Endothelial cell of umbilical vein (primary cell): ENCODE measurements at regions not wholly inside any gene's neighbourhood (a gene's known extent, or its start where the extent isn't known, plus 50 kb on each side); places are given as distances from the start of the nearest gene placed in this dataset.

Source experiments
- BruUV-seq: library from RNA; stranded (reverse); fragments of 400-500 nt; replicated peaks from 2 replicates; lab custom pipeline; 2021; lab: Mats Ljungman, UMichigan
- CTCF ChIA-PET: fragments of 300-600, 350-600 bp; sonication (Branson Sonifier 250); formaldehyde crosslinking; loops from one replicate; lab custom pipeline; 2021; ENCODE audit warnings: antibody characterized with exemption, inconsistent platforms; lab: Charles Lee
- POLR2A ChIA-PET: fragments of 300-600, 350-600 bp; sonication (Branson Sonifier 250); formaldehyde crosslinking; loops from one replicate; lab custom pipeline; 2021; ENCODE audit warnings: antibody characterized with exemption, inconsistent platforms; lab: Charles Lee
- DNase-seq: peaks from one replicate; pipeline ENCODE4 v3.0.0-alpha.2; 2011; ENCODE audit warnings: low read depth, low spot score
- FAIRE-seq: peaks from 2 replicates; lab custom pipeline; 2011; peaks lifted over from hg19 to GRCh38; lab: Jason Lieb, UNC
- H2AFZ ChIP-seq: 2 replicates; pipeline ENCODE4 v1.6.0; 2012; ENCODE audit warnings: low read depth, low read length, control low read depth, inconsistent platforms
- H3K27ac ChIP-seq: 2 replicates; pipeline ENCODE4 v1.5.1; 2011; ENCODE audit warnings: low read depth, mild to moderate bottlenecking, control low read depth, low read length, moderate library complexity; ENCODE audit not compliant: insufficient read depth
- H3K27me3 ChIP-seq, 2 experiments: 2 replicates each; pipeline versions ENCODE4 v1.6.0 to v1.6.1; 2011; ENCODE audit warnings: low read length in 2 of 2, mixed read lengths in 1 of 2; ENCODE audit not compliant: control insufficient read depth in 2 of 2, insufficient read depth in 2 of 2
- H3K36me3 ChIP-seq, 2 experiments: 2 replicates in 1 of 2; 3 replicates in 1 of 2; pipeline ENCODE4 v1.5.1; 2011; ENCODE audit warnings: low read length in 2 of 2, mild to moderate bottlenecking in 1 of 2, moderate library complexity in 1 of 2; ENCODE audit not compliant: control insufficient read depth in 2 of 2, insufficient read depth in 2 of 2; ENCODE audit errors: extremely low read depth in 1 of 2
- H3K4me1 ChIP-seq: 3 replicates; pipeline ENCODE4 v1.5.1; 2011; ENCODE audit warnings: mild to moderate bottlenecking, low read length; ENCODE audit not compliant: control insufficient read depth, insufficient read depth; ENCODE audit errors: extremely low read depth
- H3K4me2 ChIP-seq: 2 replicates; pipeline ENCODE4 v1.6.1; 2011; ENCODE audit warnings: low read length, control low read depth, mixed read lengths; ENCODE audit not compliant: insufficient read depth
- H3K4me3 ChIP-seq, 3 experiments: fragments of 200-600 bp in 1 of 3; sonication (generic), shearing (Covaris generic) in 1 of 3; replicated peaks in 1 of 3; 2 replicates each; pipeline ENCODE4 v1.5.1; 2011 to 2016; ENCODE audit warnings: control low read depth in 3 of 3, low read length in 3 of 3, mild to moderate bottlenecking in 2 of 3, inconsistent platforms in 1 of 3, low read depth in 1 of 3, moderate library complexity in 1 of 3; ENCODE audit not compliant: insufficient read depth in 1 of 3
- H3K79me2 ChIP-seq: 2 replicates; pipeline ENCODE4 v1.6.0; 2012; ENCODE audit warnings: low read length, inconsistent platforms; ENCODE audit not compliant: control insufficient read depth, insufficient read depth
- H3K9ac ChIP-seq: replicated peaks from 2 replicates; pipeline ENCODE3; 2011; ENCODE audit warnings: low read length, control low read depth; ENCODE audit not compliant: insufficient read depth; ENCODE audit errors: extremely low read depth
- H3K9me1 ChIP-seq: replicated peaks from 3 replicates; pipeline ENCODE4 v1.6.0; 2011; ENCODE audit warnings: mild to moderate bottlenecking, low read length; ENCODE audit not compliant: control insufficient read depth, insufficient read depth; ENCODE audit errors: extremely low read depth
- H3K9me3 ChIP-seq: replicated peaks from 2 replicates; pipeline ENCODE4 v1.5.1; 2012; ENCODE audit warnings: low read length, inconsistent platforms; ENCODE audit not compliant: control insufficient read depth, insufficient read depth
- H4K20me1 ChIP-seq: replicated peaks from 2 replicates; pipeline ENCODE3; 2011; ENCODE audit warnings: mild to moderate bottlenecking, low read length; ENCODE audit not compliant: control insufficient read depth, insufficient read depth; ENCODE audit errors: extremely low read depth
- EZH2 ChIP-seq: IDR thresholded peaks from 2 replicates; pipeline ENCODE4 v1.6.1; 2012; ENCODE audit warnings: borderline replicate concordance, low read depth, mild to moderate bottlenecking, moderate library complexity, low read length, inconsistent platforms; ENCODE audit not compliant: severe bottlenecking
- FOS ChIP-seq: IDR thresholded peaks from 2 replicates; pipeline ENCODE4 v1.6.1; 2011; ENCODE audit warnings: mild to moderate bottlenecking, low read length, moderate library complexity, borderline replicate concordance; ENCODE audit not compliant: insufficient read depth
- GATA2 ChIP-seq: IDR thresholded peaks from 2 replicates; pipeline ENCODE4 v1.7.0; 2011; ENCODE audit warnings: low read depth, mild to moderate bottlenecking, moderate library complexity, mixed read lengths, low read length; ENCODE audit not compliant: insufficient read length, insufficient read depth
- JUN ChIP-seq: IDR thresholded peaks from 2 replicates; pipeline ENCODE4 v1.6.1; 2011; ENCODE audit warnings: borderline replicate concordance, low read depth; ENCODE audit not compliant: insufficient read length, insufficient read depth
- MYC ChIP-seq: IDR thresholded peaks from one replicate; pipeline ENCODE4 v1.6.1; 2011; ENCODE audit warnings: mild to moderate bottlenecking, low read depth, low read length
- POLR2A ChIP-seq: IDR thresholded peaks from 2 replicates; pipeline ENCODE4 v1.6.1; 2012; ENCODE audit warnings: low read depth, mild to moderate bottlenecking, control low read depth, low read length
- POLR2AphosphoS5 ChIP-seq: IDR thresholded peaks from 2 replicates; pipeline ENCODE4 v1.6.1; 2012; ENCODE audit warnings: low read depth, mild to moderate bottlenecking, control low read depth, low read length, moderate library complexity; ENCODE audit not compliant: insufficient read depth
- dilution Hi-C: fragments of 300-500 bp; cut with MboI; formaldehyde crosslinking; loops from one replicate; pipeline ENCODE4 v1.15.0; 2019; ENCODE audit warnings: low sequenced_read_pairs; ENCODE audit not compliant: extremely low pct_ligation_motif_present
- intact Hi-C: fragments of 100-400 bp; cut with micrococcal nuclease; formaldehyde crosslinking; loops from one replicate; pipeline ENCODE4 v1.10.0; 2022
- TF ChIP-seq, protein P1 (sequence below): IDR thresholded peaks from 2 replicates; pipeline ENCODE4 v1.6.1; 2011; ENCODE audit not compliant: insufficient read depth, insufficient read length
- TF ChIP-seq, protein P2 (sequence below), 2 donors: IDR thresholded peaks; 1 replicate in 1 of 2; 2 replicates in 1 of 2; pipeline ENCODE4 v1.5.1; 2011; ENCODE audit warnings: low read length in 2 of 2, mild to moderate bottlenecking in 2 of 2, moderate library complexity in 2 of 2, control low read depth in 1 of 2, inconsistent platforms in 1 of 2, low read depth in 1 of 2; ENCODE audit not compliant: insufficient read depth in 1 of 2; ENCODE audit errors: extremely low read depth in 1 of 2

GRCh38 chr1:184191181-184191621 lies 139.7 kb downstream of the TSEN15 start:
- CTCF ChIA-PET, result no interaction called here
- Histone ChIP-seq H4K20me1 (no peaks in the 10 kb centered on the region), H3K27ac (no peak overlapping the region), H3K27me3 (peaks cover 9 to 12% of the 10 kb centered on the region in 2 experiments), H3K9ac (no peak overlapping the region), H3K9me3 (no peaks in the 10 kb centered on the region), H3K36me3 (no peaks in the 10 kb centered on the region), H2AFZ (no peak overlapping the region), H3K4me3 (no peak overlapping the region), H3K79me2 (no peaks in the 10 kb centered on the region), H3K4me2 (no peak overlapping the region), H3K9me1 (no peaks in the 10 kb centered on the region), H3K4me1 (no peaks in the 10 kb centered on the region)
- POLR2A ChIA-PET, result no interaction called here
- dilution Hi-C loops, result no loop called here
- TF ChIP-seq, protein P1, sequence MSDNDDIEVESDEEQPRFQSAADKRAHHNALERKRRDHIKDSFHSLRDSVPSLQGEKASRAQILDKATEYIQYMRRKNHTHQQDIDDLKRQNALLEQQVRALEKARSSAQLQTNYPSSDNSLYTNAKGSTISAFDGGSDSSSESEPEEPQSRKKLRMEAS, result no peak
- TF ChIP-seq POLR2AphosphoS5, result no peak
- TF ChIP-seq POLR2A, result no peak
- no peak for TF ChIP-seq JUN
- DNase-seq (no peak), FAIRE-seq (no peak)
- intact Hi-C loops, result no loop called here
- no TSS peak for BruUV-seq

DNA sequence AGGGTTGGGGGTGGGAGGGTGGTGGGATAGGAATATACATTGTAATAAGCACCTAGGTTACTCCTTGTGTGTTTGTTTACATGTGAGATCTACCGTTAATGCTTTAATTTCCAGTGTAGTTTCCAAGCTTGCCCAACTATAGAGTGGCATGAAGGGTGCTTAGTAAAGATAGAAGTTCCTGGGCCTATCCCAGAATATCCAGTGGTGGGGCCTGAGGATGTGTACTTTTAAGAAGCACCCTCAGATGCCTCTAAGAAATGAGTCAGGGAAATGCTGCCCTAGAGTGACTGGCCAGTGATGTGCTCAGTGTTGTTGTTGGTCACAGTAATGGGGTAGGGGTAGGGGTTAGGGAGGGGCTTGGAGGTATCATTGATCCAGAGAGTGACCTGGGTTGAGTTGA lies 141.3 kb downstream of the TSEN15 start:
- dilution Hi-C loops, result no loop called here
- Histone ChIP-seq H3K9me3 (no peaks in the 10 kb centered on the region), H3K79me2 (no peaks in the 10 kb centered on the region), H3K4me2 (no peak overlapping the region), H3K36me3 (no peaks in the 10 kb centered on the region), H3K27me3 (peaks cover 9 to 12% of the 10 kb centered on the region in 2 experiments), H2AFZ (no peak overlapping the region), H3K9ac (no peak overlapping the region), H3K4me1 (no peaks in the 10 kb centered on the region), H3K27ac (no peak overlapping the region), H3K4me3 (no peak overlapping the region), H4K20me1 (no peaks in the 10 kb centered on the region), H3K9me1 (no peaks in the 10 kb centered on the region)
- intact Hi-C loops, result no loop called here
- ChIA-PET POLR2A (no interaction called here), CTCF (no interaction called here)
- TF ChIP-seq MYC, result no peak
- no peak for TF ChIP-seq POLR2AphosphoS5
- TF ChIP-seq, protein P1, result no peak
- TF ChIP-seq JUN, result no peak
- TF ChIP-seq, protein P2, sequence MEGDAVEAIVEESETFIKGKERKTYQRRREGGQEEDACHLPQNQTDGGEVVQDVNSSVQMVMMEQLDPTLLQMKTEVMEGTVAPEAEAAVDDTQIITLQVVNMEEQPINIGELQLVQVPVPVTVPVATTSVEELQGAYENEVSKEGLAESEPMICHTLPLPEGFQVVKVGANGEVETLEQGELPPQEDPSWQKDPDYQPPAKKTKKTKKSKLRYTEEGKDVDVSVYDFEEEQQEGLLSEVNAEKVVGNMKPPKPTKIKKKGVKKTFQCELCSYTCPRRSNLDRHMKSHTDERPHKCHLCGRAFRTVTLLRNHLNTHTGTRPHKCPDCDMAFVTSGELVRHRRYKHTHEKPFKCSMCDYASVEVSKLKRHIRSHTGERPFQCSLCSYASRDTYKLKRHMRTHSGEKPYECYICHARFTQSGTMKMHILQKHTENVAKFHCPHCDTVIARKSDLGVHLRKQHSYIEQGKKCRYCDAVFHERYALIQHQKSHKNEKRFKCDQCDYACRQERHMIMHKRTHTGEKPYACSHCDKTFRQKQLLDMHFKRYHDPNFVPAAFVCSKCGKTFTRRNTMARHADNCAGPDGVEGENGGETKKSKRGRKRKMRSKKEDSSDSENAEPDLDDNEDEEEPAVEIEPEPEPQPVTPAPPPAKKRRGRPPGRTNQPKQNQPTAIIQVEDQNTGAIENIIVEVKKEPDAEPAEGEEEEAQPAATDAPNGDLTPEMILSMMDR (IDR thresholded peaks at IDR 0.05; ENCODE audit: extremely low read depth in 1 of 2, insufficient read depth in 1 of 2, low read depth in 1 of 2, low read length in 2 of 2), result no peak
- no peak for TF ChIP-seq FOS
- no peak for TF ChIP-seq EZH2
- TF ChIP-seq GATA2, result no peak
- no peak for TF ChIP-seq POLR2A
- FAIRE-seq (no peak), DNase-seq (no peak)
- no TSS peak for BruUV-seq
